ENCODE measurements at regions not wholly inside any gene's neighbourhood (a gene's known extent, or its start where the extent isn't known, plus 50 kb on each side); places are given as distances from the start of the nearest gene placed in this dataset.
"Not testable (repeated sequence)": the region's sequence is repeated elsewhere in the genome, so short reads cannot be mapped to it uniquely, and the experiment has no call there.

DNA sequence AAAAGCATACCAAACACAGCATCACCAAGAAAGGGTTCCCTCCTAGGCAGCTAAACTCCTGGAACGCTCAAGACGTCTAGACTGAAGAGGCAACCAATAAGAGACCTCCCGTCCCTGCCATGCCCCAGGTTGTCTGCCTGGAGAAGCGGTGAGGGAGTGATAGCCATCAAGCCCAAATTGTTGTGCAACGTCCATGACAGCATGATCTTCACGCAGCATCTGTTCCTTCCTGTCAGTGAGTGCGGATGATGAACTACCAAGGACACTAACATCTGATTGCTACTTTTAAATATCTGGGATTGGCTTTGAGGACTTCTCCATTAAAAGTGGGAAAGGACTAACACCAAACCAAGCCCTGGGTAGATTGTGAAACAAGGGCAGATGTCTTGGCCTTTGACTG, 149.7 kb downstream of the TXNL1 start:
- DNase-seq = no peak

DNA sequence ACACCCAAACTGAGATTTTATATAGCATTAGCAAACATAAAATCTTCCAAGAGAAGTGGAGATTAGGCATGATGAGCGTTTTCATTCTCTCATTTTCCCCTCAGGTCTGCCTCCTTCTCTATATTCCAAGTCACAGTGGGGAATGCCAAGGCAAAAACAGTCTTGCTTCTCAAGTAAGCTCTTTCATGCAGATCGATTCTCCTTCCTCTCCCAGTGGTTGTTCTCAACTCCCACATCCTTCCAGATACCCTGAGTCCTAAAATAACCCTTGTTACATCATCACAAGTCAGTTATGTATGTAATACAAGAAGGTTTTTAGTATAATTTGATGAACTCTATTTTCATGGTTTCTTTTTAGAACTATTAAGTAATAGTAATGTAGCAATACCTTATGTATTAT, 150.6 kb downstream of the TXNL1 start:
- DNase-seq = no peak

DNA sequence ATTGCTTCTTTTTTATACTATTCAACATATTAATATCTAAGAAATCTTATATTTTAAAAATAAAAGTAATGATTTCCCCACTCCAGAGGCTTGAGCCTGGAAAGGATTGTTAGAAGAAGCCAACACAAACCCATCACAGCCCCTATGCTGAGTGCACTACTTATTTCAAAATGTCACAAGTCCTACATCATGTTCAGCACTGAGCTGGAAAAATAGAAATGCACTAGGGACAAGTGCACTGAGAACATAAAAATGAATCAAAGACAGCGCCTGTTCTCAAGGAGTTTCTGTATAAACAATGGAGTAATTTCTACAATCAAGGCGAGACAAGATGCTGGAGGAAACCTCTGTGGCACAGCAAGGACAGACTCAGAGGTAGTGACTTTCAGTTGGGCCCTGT, 155.0 kb downstream of the TXNL1 start:
- DNase-seq = no peak

DNA sequence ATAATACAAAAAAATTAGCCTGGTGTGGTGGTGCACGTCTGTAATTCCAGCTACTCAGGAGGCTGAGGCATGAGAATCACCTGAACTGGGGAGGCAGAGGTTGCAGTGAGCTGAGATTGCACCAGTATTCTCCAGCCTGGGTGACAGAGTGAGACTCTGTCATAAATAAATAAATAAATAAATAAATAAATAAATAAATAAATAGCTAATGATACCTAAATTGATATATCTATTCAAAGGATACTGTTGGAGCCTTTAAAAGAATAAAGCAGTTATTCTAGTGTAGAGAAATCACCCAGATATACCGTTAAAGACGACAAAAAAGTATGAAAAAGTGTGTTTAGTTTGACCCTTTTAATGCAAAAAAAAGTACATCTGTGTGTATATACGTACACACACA, 155.6 kb downstream of the TXNL1 start:
- not testable (repeated sequence) for DNase-seq

DNA sequence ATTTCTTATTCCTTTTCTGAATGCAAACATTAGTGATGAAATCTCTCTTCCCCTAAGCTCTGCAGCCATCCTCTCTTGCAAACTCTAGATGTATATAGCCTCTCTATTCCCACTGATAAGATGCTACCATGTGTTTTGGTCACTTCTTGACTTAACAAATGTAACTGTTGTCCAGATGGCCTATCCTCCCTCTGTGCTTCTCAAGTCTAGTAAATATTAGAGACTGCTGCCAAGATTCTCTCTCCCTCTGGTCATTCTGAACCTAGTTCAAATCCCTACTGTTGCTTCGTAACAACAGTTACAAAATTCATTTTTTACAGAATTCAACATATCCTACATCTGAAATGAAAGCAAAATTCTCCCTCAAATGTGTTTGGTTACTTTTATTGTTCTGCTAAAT, 156.6 kb downstream of the TXNL1 start:
- no peak for DNase-seq

DNA sequence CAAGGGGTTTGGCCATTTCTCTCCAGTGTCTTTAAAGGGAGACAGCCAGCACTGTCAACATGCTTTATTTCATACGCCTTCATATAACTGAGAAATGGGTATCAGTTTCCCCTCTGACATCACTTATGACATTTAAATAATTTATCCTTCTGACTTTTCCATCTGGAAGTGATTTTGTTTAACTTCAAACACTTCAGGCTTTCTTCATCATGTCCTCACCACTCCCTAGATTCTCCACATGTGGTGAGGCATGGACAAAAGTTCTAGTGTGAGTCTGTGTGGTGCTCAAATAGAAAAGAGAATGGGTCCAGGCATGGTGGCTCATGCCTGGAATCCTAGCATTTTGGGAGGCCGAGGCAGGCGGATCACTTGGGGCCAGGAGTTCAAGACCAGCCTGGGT, 158.6 kb downstream of the TXNL1 start:
- no peak for DNase-seq

DNA sequence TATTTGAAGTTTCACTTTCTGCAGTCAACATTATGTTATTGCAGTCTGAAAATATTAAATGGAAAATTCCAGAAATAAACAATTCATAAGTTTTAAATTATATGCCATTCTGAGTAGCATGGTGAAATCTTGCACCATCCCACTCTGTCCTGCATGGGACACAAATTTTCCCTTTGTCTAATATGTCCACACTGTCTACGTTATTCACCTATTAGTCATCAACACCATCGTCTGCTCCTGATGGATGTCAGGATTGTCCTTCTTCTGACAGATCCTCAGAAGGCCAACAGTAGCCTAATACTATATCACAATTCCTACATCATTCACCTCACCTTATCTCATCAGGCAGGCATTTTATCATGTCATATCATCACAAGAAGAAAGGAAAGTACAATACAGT, 163.1 kb downstream of the TXNL1 start:
- DNase-seq = no peak

DNA sequence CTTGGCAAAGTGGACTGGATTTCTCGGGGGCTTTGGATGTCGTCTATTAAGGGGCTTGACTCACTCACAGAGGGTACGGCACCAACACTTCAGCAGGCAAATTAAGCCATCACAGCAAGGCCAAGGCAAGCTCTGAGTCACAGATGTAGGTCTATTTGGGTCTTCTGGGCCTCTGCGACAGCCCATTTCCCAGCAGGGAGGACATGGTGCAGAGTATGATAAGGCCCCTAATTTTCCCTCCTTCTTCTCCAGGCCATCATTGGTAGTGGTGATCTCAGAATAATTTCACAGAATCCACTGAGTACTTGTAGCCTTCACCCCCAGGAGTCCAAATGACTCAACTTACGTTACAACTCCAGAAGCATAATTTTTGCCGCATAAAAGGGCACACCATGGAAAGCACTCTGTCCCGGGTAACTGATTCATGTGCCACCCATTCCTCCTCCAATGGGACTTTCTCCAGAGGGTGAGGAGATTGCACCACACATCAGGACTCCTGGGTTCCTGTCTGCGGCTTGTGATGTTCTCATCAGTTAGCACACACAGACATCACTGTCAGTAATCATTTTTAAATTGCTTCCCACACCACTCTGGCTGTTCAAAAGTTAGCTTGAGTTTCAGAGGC, 164.9 kb downstream of the TXNL1 start:
- no peak for DNase-seq

DNA sequence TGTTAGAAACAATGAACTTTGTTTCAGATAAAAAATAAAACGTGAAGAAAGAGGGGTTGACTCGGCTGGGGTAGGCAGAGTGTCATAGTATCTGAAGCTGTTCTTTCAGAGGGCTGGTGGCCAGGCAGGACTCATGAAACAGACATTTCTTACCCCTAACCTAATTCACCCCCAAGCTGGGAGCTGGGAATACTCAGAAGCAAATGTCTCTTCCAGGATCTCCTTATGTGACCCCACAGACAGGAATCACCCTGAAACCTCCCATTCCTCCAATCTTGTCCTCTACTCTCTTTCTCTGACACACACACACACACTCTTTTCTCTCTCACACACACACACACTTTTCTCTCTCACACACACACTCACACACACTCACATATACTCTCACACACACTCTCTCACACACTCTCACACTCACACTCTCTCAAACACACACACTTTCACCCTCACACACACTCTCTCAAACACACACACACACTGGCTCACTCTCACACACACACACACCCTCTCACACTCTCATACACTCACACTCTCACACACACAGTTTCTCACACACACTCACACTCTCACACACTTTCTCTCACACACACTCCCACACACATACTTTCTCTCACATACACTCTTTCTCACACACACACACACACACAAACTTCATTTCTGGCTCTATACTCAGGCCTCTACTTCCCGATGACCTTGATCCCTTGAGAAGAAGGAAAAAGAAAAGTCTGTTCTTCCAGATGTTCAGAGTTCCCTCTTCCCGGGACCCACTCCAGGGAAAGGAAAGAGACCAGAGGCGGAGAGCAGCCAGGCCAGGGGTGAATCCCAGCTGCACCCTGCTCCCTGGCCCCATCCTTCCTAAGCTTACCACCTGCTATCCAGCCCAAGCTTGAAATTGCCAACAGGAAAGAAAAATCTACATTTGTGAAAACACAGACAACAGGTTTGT, 167.7 kb downstream of the TXNL1 start:
- no peak for DNase-seq

DNA sequence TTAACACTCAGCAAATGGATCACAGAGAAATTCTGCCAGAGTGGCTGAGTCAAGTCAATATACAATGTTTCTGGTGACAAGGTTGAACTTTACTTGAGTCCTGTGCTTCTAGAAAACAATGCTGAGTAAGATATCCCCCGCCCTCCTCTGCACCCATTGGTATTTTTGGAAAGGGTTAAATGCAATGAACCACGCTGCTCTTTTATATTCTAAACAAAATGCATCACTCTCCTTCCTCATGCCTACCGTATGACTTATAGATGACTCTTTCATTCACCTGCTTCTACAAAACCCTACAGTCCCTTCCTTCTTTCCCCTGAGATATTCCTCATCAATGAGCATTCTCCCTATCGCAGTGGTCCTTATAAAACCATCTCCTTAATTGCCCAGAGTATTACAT, 168.8 kb downstream of the TXNL1 start:
- DNase-seq = no peak

DNA sequence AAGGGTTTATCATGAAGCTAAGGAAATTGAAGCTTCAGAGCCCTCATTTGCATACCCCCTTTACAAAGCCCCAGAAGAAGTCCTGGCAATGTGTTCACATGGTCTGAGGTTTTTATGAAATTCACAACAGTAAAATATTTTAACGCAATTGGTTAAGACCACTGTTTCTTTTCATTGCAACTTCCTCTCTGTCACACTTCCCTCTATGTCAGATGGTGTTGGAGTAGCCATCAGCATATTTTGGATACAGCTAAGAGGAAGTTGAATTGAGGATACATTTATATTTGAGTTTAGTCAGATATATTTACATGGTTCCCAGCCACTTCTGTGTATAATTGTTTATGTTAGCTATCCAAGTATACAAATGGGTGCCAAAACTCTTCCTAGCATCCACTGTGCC, 170.0 kb downstream of the TXNL1 start:
- no peak for DNase-seq

DNA sequence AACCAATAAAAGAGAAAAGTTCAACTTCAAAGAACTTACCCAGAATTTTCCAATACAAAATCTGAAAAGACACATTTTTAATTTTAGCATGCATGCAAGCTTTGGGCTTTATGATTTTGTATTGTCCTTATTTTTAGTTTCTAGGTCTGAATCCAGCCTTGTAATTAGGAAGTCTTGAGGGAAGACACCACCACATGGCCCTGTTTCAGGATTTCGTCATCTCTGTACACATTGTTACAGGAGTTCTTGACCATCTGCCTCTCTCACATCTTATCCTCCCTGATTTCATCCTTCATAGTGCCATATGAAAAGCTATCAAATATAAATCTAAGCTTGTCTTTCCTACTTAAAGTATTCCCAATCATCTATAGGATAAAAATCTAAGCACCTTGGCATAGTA, 176.1 kb downstream of the TXNL1 start:
- no peak for DNase-seq

DNA sequence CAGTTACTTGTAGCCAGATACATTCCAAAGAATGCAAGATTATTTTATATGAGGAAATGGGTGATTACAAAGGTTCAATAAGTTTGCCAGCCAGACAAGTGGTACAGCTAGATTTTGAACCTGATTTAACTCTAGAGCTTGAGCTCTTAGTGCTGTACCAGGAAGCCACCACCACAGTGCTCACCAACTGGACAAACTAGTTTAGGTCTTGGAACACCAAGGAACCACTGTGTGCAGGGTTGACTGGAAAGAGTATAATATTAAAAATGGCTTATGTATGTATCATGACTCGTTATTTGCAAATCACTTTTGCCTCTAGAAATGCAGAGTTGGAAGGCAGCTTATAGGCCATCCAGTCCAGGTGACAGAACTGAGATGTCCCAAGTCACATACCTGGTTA, 177.2 kb downstream of the TXNL1 start:
- DNase-seq = no peak

DNA sequence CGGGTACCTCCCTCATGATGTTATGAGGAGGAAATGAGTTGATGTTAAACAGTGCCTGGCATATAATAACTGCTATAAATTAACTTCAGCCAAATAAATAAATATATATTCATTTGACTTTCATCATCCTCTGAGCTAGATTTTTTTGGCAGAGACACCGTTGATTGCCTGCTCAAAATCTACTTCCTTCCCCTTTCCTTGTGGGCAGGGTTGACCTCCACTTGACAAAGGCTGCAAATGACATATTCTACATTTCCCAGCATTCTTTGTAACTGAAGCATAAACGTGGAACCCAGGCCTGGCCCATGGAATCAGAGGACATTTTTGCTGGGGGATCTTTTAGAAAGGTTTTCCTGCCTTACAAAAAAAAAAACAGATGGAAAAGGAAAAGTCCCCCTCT, 177.8 kb downstream of the TXNL1 start:
- DNase-seq = no peak

DNA sequence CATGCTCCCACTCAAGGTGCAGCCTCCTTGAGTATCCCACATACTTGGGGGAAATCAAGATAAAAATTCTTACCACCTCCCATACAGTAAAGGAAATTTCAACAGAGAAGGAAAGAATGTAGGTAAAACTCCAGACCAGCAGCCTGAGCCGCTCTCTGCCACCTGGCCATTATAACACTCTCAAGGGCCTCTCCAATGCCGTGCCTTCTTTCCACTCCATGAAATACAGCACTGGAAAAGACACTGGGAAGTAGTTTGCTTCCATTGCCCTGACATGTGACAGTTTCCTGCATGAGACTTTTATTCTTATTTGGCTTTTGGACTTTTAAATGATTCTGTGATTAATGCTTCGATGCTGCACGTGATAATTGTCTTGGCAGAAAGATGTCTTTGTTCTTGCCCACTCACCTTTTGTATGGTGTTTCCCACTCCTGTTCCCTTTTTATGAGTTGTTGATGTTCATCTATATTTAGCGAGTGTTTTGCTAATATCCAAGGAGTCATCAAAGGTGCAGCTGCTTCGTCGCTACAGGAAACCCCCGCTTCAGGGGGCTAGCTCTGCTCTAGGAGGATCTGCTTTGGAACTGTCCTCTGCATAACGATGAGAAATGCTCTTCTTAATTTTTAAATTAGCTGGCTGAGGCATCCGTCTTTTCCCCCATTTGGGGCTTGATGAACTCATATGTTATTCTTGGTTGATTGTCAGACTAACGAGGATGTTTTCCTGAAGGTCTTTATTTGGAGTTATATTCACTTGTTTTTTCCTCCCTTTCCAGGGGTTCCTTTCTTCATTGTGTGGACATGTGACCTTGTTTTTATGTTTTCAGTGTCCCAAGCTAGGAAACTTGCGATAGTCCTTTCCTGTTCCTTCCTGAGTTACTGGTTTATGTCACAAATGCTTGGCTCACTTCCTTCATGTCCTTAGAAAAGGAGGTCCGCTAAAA, 179.4 kb downstream of the TXNL1 start:
- DNase-seq = peak in 6 of 56 donors; percentile 1 to 17 (median 4)

DNA sequence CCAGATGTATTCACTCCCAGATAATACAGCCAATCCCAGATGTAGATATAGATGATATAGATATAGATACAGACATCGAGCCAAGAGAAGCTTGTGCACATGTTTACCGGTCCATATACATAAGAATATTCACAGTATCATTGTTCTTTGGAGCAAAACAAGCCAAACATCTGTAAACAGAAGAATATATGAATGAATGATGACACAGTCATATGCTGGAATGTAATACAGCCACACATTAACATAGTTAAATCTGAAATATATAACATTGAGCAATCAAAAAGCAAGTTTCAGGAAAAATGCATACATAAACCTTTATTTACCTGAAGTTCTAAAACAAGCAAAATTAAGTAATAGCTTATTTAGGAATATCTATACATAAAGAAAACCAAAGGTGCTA, 182.5 kb downstream of the TXNL1 start:
- DNase-seq = no peak

DNA sequence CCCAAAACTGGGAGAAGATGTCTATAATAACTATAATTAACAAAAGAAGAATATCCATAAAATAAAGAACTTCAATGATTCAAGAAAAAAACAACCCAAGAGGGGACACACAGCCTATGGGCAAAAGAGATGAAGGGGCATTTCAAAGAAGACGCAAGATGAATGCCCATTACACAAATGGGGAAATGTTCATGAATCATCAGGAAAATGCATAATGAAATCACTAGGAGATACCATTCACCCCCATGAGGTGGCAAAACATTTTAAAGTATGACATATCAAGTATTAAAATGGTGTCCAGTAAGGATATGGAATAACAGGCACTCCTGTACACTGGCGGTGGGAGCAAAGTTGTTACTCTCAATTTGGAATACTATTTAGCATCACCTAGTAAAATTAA, 183.3 kb downstream of the TXNL1 start:
- DNase-seq = no peak

DNA sequence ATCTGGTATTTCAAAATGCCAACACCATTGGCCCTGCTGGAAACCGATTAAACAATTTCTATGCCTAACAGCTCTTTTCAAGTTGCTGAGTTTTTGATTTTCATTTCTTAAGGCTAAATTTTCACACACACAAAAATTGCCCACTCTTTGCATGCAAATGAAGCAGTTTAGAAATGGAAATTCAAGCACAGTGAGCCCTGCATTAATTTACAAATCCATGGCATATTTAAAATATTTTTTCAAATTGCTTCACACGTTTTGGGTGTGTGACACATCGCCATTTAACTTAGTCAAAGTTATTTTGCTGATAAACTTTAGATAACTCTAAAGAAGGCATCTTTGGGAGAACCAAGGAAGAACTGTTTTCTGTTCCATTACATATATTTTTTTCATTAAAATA, 184.8 kb downstream of the TXNL1 start:
- DNase-seq = no peak

DNA sequence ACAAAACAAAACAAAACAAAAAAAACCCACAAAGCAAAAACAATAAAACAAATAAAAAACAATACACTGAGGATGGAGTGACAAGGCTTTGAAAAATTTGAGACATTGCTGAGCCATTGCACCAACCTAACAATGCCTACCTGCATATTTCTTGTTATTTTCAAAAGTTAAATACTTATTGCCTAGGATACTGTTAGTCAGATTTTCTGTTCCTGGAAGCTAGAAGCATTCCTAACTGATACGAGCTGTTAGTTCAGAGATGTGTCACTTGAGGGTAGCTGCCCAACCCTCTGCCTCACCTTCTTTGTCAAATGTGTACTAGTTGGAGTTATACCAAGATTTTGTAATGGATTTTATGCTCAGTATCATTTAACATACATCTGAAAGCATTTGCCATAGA, 187.2 kb downstream of the TXNL1 start:
- DNase-seq = no peak

DNA sequence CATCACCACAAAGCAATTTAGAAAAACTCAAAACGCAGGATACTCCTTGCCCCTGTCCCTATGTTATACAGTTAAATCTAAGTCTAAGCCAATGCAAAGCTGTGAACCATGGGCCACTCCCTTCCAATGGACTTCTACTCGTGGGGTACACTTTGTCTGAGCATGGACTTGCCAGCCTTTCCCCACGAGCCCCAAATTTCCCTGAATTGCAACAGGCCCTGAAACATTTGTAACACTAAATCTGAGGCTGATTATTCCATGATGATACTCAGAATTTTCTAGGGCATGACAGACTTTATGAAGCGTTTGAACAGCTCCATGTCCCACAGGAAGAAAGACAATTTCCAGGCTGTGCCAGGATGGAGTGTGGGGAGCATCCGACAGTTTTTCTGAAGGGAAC, 189.6 kb downstream of the TXNL1 start:
- no peak for DNase-seq

DNA sequence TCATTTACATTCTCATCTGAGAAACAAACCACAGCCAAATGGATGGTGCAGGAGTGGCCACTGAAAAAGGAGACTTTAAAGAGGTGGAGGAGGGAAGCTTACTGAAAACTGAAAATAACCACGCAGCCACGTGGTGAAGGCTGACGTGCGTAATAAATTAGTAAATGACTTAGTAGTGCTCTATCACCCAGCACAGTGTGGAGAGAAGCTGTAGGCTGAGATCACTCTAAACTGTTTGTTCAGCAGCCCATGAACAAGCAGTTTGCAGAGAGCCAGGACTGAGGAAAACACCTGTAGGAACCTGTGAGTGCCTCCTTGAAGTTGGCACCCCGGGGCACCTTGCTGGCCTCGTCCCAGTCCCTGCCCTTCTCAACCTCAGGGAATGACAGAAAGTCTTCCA, 193.0 kb downstream of the TXNL1 start:
- DNase-seq = no peak

DNA sequence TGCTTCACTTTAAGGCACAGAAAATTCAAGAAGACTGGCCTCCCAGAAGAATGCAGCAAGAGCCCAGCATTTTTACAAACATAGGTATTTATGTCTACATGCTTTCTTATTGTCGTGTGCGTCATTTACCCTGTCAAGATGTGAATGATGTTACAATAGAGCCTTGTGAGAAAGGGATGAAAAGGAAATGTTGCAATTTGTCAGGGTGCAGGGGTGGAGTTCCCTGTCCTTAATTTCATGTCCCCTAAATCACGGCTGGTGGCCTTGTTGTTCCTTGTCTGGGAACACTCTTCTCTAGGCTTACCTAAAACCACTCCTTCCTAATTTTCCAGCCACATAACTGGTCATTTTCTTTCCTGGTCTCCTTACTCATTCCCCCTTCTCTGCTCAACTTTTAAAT, 194.2 kb downstream of the TXNL1 start:
- DNase-seq = no peak

All from nucleus accumbens (tissue), 56 donors.